Left kidney (tissue), 1 donor: ENCODE measurements at regions not wholly inside any gene's neighbourhood (a gene's known extent, or its start where the extent isn't known, plus 50 kb on each side); places are given as distances from the start of the nearest gene placed in this dataset.

Source experiments
- DNase-seq: peaks from one replicate; pipeline ENCODE4 v3.0.0-alpha.2; 2013

GRCh38 chr17:77488531-77489238 is 347.9 kb downstream of the SEC14L1 start:
- DNase-seq = no peak

GRCh38 chr17:77489239-77489892 is 348.6 kb downstream of the SEC14L1 start:
- no peak for DNase-seq

- no peak for DNase-seq
Measured at GRCh38 chr17:77489893-77490255, 349.1 kb downstream of the SEC14L1 start.

GRCh38 chr17:77490361-77491183 is 349.8 kb downstream of the SEC14L1 start:
- DNase-seq = no peak

- no peak for DNase-seq
Measured at GRCh38 chr17:77491921-77492445, 351.2 kb downstream of the SEC14L1 start.

GRCh38 chr17:77492446-77493237 is 351.9 kb downstream of the SEC14L1 start:
- DNase-seq = no peak

DNA sequence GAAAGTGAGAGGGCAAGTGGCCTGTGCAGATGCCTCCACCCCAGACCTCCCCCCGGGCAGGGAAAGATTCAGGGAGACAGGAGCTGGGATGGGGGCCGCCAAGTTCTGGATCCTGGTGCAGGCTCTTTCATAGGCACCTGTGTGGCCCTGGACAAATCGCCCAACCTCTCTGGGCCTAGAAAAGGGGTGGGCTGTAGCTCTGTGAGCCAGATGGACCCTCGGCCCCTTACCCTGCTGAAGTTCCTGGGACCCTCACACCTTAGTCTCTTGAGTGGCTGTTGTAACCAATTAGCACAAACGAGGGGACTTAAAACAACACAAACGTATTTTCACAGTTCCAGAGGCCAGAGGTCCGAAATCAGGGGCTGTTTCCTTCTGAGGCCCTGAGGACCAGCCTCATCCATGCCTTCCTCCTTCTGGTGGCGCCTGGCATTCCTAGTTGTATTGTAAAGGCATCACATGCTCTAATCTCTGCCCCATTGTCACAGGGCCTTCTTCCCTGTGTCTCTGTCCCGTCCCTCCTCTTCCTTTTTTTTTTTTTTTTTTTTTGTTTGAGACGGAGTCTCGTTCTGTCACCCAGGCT is 352.6 kb downstream of the SEC14L1 start:
- no peak for DNase-seq

DNA sequence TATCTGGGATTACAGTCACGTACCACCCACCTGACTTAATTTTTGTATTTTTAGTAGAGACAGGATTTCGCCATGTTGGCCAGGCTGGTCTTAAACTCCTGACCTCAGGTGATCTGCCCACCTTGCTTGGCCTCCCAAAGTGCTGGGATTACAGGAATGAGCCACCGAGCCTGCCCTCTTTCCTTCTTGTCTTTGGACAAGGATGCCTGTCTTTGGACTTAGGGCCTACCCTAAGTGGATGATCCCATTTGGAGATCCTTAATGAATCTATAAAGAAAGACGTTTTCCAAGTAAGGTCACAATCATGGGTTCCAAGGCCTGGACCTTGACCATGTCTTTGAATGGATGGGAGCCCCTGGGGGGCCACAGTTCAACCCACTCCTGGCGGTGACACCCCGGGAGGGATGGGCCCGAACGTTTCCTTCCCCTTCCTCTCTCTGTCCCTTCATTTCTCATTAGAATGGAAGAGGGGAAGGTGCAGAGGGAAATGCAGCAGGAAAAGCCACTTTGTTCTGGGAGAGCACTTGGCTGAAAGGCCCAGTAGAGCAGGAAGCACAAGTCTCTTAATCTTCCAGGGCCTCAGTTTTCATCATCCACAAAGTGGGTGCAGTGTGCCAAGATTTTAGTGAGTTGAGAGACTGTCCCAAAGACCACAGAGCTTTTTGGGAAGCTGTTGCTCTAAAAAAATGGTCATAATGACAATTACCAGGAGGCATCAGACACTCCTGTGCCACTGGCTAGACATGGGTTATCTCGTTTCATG is 353.3 kb downstream of the SEC14L1 start:
- DNase-seq = no peak

- DNase-seq = peak; percentile 68
Measured at GRCh38 chr17:77494664-77495435, 354.1 kb downstream of the SEC14L1 start.

- DNase-seq = no peak
Measured at GRCh38 chr17:77495575-77495974, 354.8 kb downstream of the SEC14L1 start.

DNA sequence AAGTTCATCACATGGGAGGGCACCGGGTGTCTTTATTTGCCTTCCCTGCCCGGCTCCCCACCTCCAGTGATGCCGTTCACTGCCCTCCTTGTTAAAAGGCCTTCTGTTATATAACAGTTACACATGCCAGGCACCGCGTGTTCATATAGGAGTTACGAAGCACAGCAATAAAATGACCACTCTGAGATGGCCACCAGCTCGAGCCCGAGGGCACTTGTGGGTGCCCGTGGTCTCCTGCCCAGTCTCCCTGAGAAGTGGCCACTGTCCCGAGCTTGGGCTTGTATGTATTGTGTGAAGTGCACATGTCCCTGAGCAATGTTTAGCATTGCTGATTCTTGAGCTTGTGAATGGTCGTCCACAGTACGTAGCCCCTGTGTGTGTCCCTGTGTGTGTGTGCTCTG is 355.6 kb downstream of the SEC14L1 start:
- no peak for DNase-seq

DNA sequence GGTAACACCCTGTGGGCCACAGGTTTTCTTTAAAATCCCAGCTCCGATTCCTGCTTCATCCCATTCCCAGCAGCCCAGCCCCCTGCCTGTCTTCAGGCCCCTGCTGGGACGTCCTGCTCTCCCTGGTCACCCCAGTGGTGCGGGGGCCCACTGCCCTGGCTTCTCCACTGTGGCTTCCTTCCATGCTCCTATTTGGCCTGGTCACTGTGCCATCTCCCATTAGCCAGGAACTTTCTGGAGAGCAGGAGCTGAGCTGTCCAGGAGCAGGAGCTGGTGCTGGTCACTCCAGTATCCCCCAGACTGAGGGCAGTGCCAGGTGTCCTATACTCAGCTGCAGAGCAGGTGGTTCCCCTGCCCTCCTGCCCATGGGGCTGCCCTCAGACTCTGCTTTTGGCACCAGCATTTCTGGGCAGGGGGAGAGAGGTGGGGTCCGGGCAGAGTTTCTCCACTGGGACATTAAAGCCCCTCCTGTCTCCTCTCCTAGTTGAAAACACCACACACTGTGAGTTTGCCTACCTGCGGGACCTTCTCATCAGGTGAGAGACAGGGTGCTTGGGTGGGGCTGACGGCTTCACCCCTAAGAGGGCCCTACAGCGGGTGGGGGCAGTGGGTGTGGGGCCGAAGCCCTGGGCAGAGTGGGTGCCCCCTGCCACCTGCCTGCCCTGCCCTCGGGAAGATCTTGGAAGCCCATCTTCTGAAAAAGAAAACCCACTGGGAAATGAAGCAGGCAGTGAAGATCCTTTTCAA is 356.2 kb downstream of the SEC14L1 start:
- no peak for DNase-seq

DNA sequence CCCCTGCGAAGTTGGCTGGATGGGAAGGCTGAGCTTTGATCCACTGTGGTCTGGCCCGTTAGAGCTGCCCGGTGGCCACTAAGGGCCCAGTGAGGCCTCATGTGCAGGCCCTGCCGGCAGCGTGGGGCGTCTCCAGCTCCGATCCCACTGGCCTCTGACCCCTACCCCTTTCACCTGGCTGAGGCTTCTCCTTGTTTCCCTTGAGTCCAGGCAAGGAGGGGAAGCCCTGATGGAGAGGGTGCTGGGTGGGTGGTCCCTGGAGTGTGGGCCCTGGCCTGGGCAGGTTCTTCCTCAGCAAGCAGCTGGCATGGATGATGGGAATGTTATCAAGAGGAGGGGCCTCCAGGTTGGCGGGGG is 356.8 kb downstream of the SEC14L1 start:
- no peak for DNase-seq

- DNase-seq = no peak
Measured at GRCh38 chr17:77498091-77498741, 357.4 kb downstream of the SEC14L1 start.

DNA sequence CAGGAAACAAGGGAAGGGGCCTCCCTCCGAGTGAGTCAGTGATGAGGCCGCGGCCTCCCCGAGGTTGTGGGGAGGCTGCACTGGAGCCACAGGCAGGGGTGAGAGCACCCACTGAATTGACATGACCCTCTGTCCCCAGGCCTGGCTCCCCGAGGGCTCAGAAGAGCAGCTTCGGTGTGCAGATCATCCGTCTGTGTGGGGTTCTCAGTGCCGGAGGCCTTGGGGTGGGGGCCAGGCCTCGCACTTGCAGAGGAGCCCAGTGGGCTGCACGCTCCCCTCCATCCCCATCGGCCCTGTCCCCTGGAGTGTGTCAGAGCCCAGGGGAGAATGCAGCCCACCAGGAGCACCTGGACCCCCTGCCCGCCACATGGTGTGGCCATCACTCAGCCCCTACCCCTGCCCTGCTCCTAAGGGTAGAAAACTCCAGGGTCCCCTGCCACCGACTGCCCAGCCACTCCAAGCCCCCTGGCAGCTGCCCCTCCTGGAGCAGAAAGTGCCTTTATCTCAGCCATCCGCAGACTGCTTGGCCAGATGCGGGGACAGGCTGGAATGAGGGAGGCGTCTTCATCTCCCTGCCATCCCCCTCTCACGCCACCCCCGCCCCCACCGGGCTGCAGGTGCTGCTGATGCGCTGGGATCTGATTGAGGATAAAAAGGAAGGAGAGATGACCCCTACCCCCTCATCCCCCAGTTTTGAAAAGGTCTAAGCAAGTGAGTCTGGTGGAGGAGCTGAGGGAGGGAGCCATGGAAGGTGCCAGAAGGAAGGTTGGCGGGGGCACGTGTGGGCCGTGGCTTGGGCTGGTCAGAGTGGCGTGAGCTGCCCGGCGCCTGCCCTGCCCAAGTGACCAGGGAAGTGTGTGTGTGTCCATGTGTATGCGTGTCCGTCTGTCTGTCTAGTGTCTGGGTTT is 358.3 kb downstream of the SEC14L1 start:
- no peak for DNase-seq

GRCh38 chr17:77499699-77500435 is 359.1 kb downstream of the SEC14L1 start:
- DNase-seq = no peak

GRCh38 chr17:77501101-77501566 is 360.4 kb downstream of the SEC14L1 start:
- DNase-seq = no peak
